ENCODE measurements at regions not wholly inside any gene's neighbourhood (a gene's known extent, or its start where the extent isn't known, plus 50 kb on each side); places are given as distances from the start of the nearest gene placed in this dataset.
A peak's percentile ranks its signal among the peaks of the same experiment; 100 is the strongest.

DNA sequence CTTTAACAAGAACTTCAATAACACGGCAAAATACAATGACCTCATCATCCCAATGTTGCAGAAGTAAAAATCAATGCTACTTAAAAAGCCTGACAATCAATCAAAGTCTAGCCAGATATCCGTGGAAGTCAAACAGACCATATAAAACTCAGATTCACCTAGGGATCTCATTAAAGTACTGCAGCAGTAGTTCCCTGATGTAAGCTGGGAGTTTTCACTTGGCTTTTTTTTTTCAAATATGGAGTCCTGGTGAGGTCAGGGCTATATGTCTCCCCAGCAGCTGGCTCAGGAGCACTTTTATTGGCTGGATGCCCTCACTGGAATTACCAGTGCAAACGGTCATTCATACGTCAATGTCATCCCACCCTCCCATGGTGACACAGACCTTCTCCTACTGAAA lies 220.6 kb upstream of the SLC30A5 start (continued):
- TF ChIP-seq, protein P1, sequence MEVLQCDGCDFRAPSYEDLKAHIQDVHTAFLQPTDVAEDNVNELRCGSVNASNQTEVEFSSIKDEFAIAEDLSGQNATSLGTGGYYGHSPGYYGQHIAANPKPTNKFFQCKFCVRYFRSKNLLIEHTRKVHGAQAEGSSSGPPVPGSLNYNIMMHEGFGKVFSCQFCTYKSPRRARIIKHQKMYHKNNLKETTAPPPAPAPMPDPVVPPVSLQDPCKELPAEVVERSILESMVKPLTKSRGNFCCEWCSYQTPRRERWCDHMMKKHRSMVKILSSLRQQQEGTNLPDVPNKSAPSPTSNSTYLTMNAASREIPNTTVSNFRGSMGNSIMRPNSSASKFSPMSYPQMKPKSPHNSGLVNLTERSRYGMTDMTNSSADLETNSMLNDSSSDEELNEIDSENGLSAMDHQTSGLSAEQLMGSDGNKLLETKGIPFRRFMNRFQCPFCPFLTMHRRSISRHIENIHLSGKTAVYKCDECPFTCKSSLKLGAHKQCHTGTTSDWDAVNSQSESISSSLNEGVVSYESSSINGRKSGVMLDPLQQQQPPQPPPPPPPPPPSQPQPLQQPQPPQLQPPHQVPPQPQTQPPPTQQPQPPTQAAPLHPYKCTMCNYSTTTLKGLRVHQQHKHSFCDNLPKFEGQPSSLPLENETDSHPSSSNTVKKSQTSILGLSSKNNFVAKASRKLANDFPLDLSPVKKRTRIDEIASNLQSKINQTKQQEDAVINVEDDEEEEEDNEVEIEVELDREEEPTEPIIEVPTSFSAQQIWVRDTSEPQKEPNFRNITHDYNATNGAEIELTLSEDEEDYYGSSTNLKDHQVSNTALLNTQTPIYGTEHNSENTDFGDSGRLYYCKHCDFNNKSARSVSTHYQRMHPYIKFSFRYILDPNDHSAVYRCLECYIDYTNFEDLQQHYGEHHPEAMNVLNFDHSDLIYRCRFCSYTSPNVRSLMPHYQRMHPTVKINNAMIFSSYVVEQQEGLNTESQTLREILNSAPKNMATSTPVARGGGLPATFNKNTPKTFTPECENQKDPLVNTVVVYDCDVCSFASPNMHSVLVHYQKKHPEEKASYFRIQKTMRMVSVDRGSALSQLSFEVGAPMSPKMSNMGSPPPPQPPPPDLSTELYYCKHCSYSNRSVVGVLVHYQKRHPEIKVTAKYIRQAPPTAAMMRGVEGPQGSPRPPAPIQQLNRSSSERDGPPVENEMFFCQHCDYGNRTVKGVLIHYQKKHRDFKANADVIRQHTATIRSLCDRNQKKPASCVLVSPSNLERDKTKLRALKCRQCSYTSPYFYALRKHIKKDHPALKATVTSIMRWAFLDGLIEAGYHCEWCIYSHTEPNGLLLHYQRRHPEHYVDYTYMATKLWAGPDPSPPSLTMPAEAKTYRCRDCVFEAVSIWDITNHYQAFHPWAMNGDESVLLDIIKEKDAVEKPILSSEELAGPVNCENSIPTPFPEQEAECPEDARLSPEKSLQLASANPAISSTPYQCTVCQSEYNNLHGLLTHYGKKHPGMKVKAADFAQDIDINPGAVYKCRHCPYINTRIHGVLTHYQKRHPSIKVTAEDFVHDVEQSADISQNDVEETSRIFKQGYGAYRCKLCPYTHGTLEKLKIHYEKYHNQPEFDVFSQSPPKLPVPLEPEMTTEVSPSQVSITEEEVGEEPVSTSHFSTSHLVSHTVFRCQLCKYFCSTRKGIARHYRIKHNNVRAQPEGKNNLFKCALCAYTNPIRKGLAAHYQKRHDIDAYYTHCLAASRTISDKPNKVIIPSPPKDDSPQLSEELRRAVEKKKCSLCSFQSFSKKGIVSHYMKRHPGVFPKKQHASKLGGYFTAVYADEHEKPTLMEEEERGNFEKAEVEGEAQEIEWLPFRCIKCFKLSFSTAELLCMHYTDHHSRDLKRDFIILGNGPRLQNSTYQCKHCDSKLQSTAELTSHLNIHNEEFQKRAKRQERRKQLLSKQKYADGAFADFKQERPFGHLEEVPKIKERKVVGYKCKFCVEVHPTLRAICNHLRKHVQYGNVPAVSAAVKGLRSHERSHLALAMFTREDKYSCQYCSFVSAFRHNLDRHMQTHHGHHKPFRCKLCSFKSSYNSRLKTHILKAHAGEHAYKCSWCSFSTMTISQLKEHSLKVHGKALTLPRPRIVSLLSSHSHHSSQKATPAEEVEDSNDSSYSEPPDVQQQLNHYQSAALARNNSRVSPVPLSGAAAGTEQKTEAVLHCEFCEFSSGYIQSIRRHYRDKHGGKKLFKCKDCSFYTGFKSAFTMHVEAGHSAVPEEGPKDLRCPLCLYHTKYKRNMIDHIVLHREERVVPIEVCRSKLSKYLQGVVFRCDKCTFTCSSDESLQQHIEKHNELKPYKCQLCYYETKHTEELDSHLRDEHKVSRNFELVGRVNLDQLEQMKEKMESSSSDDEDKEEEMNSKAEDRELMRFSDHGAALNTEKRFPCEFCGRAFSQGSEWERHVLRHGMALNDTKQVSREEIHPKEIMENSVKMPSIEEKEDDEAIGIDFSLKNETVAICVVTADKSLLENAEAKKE (CRISPR knock-in tag; IDR thresholded peaks at IDR 0.05), result no peak
- no peak for TF ChIP-seq STAT1 (IDR thresholded peaks at IDR 0.05; ENCODE audit: unreplicated experiment)
- no peak for TF ChIP-seq NANOG (IDR thresholded peaks at IDR 0.05; ENCODE audit: borderline replicate concordance)
- TF ChIP-seq, protein P2, sequence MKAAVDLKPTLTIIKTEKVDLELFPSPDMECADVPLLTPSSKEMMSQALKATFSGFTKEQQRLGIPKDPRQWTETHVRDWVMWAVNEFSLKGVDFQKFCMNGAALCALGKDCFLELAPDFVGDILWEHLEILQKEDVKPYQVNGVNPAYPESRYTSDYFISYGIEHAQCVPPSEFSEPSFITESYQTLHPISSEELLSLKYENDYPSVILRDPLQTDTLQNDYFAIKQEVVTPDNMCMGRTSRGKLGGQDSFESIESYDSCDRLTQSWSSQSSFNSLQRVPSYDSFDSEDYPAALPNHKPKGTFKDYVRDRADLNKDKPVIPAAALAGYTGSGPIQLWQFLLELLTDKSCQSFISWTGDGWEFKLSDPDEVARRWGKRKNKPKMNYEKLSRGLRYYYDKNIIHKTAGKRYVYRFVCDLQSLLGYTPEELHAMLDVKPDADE (IDR thresholded peaks at IDR 0.05), result no peak
- TF ChIP-seq, protein P3, sequence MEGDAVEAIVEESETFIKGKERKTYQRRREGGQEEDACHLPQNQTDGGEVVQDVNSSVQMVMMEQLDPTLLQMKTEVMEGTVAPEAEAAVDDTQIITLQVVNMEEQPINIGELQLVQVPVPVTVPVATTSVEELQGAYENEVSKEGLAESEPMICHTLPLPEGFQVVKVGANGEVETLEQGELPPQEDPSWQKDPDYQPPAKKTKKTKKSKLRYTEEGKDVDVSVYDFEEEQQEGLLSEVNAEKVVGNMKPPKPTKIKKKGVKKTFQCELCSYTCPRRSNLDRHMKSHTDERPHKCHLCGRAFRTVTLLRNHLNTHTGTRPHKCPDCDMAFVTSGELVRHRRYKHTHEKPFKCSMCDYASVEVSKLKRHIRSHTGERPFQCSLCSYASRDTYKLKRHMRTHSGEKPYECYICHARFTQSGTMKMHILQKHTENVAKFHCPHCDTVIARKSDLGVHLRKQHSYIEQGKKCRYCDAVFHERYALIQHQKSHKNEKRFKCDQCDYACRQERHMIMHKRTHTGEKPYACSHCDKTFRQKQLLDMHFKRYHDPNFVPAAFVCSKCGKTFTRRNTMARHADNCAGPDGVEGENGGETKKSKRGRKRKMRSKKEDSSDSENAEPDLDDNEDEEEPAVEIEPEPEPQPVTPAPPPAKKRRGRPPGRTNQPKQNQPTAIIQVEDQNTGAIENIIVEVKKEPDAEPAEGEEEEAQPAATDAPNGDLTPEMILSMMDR (conservative IDR thresholded peaks at IDR 0.05; ENCODE audit: low read depth in 2 of 2), result no peak
- no peak for TF ChIP-seq JUNB (IDR thresholded peaks at IDR 0.05; ENCODE audit: unreplicated experiment)

DNA sequence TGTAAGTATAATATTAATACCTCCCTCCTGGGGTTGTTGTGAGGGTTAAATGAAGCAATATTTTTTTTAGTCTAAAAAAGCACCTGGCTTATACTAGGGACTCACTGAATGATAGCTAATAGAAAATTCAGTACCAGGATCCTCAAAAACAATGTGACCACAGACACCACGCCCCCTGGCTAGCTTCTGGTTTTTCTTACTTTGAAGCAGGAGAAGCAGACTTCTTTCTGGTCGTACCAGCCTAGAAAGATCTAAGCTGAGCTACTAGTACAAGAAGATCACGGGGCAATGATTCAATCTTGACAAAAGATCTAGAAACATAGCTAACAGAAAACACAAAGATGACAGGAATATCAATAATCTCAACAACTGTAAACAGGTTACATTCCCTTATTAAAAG lies 218.5 kb upstream of the SLC30A5 start:
- Histone ChIP-seq H4K20me1 (replicated peaks; ENCODE audit: insufficient read depth) (no peaks in the 10 kb centered on the region), H2AFZ (no peak overlapping the region), H3K4me1 (ENCODE audit: insufficient read depth) (no peaks in the 10 kb centered on the region), H3K27me3 (ENCODE audit: insufficient read depth) (no peaks in the 10 kb centered on the region), H3K36me3 (ENCODE audit: insufficient read depth) (no peaks in the 10 kb centered on the region), H3K9me2 (ENCODE audit: insufficient read depth) (no peaks in the 10 kb centered on the region), H3K4me3 (no peak overlapping the region), H3K4me2 (no peak overlapping the region), H3F3A (replicated peaks; ENCODE audit: low read depth) (no peaks in the 10 kb centered on the region), H3K79me2 (replicated peaks; ENCODE audit: insufficient read depth) (no peaks in the 10 kb centered on the region), H3K27ac (ENCODE audit: low read depth) (no peak overlapping the region)
- Mint-ChIP-seq H3K4me3 (no peak overlapping the region), H3K9me3 (no peaks in the 10 kb centered on the region), H3K36me3 (ENCODE audit: low read depth) (no peaks in the 10 kb centered on the region), H3K4me1 (peaks cover 6% of the 10 kb centered on the region; the same call in 2 of the 3 replicates), H3K27me3 (ENCODE audit: insufficient read depth, low read depth, poor library complexity) (no peaks in the 10 kb centered on the region), H3K27ac (no peak overlapping the region)
- DNase-seq (ENCODE audit: low spot score) (no peak), ATAC-seq (no peak)
- TF ChIP-seq, protein P3 (conservative IDR thresholded peaks at IDR 0.05; ENCODE audit: low read depth in 2 of 2), result 0 out of 4 replicates have a peak, but pooled peaks of 1 of the 2 experiments have one; percentile 8
- TF ChIP-seq ZNF331 (CRISPR knock-in tag; IDR thresholded peaks at IDR 0.05; ENCODE audit: low read depth), result no peak
- TF ChIP-seq, protein P2 (IDR thresholded peaks at IDR 0.05), result no peak

Data from GM23338 (cell line).